NCI-H510A treated with DMSO at 0.1 percent for 48 hours (cell line): ENCODE measurements at regions not wholly inside any gene's neighbourhood (a gene's known extent, or its start where the extent isn't known, plus 50 kb on each side); places are given as distances from the start of the nearest gene placed in this dataset.

Experiments used
- DNase-seq: peaks from one replicate; lab custom pipeline; 2025; lab: John Stamatoyannopoulos, UW

DNA sequence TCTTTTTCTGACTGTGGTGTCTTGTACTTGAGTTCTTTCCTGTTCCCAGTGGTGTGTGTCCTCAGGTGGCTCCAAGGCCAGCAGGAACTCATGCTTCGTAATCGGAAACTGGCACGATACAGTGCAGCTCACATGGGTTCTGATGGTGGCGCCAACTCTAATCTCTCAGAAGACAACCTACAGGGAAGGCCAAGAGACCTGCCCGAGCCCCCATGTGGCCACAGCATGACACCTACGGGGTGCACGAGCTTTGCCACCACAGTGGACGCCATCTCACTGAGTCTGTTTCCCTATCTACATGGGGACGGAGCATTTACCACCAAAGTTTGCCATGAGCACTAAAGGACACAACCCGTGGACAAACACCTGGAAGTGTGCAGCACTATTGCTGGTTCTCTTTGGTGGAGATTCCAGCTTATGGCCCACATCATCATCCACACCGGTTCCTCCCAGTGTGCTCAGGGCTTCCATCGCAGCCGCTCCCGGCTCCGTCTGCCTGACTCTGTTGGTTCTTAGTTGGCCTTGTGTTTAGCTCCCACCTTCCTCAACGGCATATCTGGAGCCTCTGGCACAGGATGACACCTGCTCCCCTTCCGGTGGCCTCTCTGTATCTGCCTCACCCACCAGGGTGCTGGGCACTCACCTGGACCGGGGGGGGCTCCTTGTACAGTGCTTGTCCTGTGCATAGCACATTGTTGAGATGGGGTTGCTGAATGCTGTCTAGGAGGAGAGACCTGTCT lies 586.6 kb upstream of the MKI67 start:
- DNase-seq, result no peak

DNA sequence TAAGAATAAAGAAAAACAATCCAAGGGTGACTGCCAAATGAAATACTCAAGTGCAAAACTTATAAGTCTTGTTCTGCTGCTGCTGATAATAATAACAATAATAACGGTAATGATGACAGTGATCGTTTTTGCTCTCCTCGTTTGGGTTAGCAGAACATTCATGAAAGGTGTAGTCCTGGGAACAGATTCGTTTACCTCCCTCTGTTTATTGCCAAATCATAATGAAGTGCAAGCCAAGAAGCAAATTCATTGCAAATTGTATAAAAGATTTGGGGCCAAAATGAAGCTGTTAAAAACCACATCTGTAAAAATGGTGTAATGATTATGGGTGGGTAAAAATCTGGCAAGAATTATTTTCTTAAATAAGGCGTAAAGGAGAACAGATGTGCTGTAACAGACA lies 587.2 kb upstream of the MKI67 start:
- no peak for DNase-seq

DNA sequence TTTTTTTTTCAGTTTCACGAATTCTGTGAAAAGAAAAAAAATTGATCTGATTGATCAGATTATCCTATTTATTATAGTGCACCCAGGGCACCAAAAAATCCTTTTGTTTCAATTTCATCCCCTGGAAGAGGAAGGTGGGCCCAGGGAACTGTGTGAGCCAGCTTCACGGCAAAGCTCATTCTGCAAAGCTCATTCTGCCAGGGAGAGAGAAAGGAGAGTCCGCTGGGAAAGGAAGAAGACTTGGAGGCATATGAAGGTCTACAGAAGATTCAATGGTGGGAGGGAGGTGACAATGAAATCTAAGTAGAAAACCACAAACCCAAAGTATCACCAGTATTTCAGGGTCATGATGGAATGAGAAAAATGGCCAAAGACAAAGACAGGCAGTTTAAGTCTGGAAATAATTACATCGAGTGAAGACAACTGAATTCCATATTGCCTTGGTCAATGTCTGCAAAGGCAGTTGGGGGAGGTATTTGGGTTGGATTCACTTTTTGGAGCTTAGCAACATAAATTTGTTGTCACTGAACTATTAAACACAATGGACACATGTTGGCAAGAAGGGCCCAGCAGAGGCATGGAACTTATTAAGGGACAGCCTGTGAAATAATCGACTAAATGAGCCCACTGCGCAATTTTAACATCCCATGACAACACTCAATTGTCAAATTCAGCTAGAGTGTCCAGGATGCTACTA lies 587.8 kb upstream of the MKI67 start:
- no peak for DNase-seq

DNA sequence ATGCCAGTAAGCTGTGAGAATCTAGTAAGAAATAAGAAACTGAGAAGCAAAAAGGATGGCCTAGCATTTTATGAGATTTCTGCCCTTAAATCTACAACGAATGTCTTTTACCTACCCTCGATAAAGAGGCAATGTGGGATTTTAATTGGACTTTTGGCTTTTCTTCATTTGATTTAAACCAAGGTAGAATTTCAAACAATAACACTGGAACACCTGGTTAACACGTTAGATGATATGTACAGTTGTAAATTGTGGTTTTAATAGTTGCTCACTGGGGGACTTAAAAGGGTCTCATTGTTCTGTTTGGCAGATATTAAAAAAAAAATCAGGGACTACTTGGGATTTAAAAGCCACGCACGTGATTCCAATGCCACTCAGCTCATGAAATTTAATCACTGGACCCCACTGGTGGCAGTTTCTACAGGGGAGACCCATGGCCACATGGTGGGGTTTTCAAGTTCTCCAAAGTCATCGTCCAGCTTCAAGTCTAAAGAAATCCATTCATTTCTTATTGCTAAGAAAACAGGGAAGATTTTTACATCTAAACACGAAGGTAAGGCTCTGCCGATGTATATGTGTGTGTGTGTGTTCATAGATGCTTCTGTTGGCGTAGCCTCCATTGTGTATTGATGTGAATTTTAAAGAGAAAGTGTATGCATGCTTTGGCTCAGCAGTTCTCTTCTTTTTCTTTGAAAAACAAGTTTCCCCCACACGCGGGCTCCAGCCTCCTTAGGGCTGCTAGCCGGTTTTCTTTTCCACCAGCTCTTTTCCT lies 588.6 kb upstream of the MKI67 start:
- DNase-seq, result no peak

DNA sequence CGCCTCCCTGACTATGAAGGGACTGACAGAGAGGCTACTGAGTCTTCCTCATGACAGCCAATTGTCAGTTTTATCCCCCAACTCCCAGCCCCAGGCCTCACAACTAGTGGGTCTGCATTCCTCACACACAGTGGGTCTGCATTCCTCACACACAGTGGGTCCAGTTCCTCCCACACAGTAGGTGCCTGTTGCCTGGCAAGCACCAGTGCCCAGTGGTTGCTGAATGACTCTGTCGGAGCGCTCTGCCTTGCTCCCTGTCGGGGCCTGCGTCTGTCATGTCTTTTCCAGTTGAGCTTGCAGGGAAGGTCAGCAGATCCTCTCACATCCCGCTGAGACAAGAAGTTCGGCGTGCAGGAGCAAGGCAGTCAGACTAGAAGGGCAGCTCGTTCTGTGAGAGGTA lies 590.0 kb upstream of the MKI67 start:
- DNase-seq, result no peak

DNA sequence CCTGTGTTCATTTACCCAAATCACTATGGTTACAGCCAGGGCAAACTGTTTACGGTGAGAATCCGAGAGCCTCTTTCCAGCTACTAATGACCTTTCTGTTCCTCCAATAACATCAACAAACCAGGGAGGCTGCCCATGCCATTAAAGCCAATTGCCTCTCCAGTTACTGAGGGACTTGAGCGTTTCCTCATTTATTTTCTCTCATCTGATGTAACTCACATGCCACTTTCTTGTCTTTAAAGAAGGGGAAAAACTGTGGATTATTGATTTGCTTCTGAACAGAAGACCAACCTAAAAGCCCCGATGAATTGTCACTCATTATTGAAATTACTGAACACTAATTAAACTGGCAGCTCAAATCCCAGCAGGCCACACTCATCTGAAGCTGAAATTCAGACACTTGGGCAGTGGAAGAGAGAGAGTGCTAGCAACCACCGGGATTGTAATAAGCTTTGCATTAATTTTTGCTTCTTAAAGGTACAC lies 595.8 kb upstream of the MKI67 start:
- DNase-seq, result no peak

DNA sequence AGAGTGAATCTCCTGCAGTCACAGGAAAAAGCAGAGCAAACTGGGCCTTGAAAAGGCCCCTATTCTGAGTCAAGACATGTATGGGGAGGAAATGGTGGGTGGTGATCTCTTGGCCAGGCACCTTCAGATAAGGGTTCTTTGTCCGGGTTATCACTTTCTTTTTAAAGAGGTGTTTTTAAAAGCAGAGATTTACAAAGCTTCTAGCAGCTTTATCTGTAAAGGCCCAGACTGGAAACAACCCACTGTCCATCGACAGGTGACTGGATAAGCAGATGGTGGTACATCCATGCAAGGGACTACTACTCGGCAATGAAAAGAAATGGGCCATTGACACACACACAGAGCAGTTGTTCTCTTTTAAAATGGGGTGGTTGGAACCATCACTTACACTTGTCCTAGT lies 596.7 kb upstream of the MKI67 start:
- DNase-seq, result no peak

DNA sequence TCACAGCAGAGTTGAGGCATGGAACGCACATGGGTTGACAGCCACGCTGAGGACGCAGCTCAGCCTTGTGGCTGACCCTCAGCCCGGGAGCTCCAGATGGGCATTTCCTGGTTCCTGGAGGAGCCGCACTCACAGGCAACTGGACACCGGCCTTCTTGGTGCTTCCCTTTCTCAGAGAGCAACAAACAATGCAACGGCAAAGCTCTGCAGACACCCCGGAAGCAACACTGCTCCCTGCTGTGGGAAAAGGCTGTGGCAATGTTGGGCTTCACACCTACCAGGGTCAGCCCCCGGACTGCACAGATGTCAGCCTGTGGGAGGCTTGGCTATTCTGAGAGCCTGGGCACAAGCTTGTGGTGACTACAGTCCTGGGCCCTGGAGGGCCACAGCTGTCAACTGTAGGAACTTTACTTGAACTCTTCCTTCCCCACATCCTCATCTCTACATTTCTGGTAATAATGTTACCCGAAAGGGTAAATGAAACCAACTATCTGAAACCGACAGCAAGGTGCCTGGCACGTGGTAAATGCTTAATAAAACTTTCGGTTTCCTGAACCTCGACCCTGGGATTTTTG lies 597.5 kb upstream of the MKI67 start:
- DNase-seq, result no peak

DNA sequence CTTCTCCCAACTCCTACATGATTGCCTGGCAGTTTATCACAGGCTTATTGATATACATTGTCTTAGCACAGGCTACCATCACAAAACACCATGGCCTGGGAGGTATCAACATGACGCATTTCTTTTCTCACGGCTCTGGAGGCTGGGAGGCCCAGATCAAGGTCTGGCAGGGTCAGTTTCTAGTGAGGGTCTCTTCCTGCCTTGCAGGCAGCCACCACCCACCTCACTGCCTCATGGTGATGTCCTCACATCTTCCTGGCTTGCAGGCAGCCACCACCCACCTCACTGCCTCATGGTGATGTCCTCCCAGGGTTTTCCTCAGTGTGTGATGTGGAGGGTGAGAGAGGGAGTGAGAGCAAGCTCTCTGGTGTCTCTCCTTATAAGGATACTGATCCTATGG lies 599.3 kb upstream of the MKI67 start:
- DNase-seq, result no peak

DNA sequence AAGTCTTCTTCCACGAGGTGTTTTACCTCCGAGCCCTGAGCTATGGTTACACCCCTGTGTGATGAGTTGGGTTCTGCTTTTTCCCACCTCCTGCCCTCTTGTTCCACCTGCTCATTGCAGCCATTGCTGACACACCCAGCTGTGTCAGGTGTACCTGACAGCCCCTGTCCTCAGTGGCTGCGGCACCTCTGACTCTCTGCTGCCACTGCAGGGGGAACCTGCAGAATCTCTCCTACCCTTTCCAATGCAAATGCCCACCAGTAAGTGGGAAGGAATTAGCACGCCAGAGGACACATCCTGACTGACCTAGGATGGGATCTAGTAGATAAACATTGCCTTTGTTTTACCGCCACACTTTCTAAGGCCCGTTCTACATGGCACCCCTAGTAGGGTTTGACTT lies 600.9 kb upstream of the MKI67 start:
- no peak for DNase-seq

DNA sequence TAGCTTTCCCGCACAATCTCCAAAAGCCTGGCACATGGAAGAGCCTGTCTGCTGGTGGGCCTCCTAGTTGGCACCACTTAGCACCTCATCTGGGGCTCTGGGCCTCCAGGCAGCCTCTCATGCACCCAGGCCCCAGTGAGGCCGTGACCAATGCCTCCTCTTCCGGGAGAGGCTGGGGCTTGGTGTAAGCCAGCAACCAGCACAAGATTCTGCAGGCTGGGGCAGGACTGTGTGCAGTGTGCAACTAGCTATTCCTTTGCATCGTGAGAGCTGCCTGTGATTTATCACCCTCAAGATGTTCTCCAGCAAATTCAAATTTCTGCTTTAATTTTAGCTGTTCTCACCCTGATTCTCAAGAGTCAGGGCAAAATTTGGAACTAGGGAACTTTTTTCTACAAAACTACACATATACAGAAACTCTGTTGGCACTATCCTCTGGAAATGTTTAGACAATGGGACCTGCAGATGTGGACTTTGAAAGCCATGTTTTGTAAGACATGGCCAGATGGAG lies 603.7 kb upstream of the MKI67 start:
- no peak for DNase-seq

DNA sequence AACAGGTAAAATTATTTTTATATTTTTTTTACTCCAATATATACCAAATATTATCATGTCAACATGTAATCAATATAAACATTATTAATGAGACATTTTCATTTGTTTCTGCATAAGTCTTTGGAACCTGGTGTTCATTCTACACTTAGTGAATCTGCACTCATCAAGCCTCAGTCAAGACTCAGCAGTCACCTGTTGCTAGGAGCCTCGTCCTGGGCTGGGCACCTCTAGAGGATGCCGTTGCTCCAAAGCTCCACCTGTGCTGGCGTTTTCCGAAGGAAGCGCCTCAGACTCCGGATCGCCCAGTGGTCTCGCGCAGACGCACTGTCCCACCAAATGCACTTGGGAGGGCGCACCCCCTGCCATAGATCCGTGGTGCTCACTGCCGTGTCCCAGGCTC lies 604.7 kb upstream of the MKI67 start:
- DNase-seq, result no peak

DNA sequence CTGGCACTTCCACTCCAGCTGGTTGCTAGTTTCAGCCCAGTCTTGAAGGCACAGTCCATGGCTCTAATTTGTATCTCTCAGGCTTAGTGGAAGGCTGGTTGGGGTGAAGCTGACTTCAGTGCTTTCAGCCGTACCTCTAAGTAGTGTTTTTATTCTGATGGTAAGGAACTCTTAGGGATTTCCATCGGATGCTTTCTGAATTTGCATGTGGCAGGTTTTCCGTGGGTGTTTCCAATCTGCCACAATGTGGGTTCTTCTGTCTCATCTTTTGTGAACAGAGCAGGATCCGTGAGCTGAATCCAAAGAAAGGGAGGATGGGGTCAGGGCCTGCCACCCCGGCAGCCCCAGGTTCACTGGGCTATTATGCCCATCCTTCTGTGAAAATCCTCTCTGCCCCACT lies 607.9 kb upstream of the MKI67 start:
- no peak for DNase-seq

DNA sequence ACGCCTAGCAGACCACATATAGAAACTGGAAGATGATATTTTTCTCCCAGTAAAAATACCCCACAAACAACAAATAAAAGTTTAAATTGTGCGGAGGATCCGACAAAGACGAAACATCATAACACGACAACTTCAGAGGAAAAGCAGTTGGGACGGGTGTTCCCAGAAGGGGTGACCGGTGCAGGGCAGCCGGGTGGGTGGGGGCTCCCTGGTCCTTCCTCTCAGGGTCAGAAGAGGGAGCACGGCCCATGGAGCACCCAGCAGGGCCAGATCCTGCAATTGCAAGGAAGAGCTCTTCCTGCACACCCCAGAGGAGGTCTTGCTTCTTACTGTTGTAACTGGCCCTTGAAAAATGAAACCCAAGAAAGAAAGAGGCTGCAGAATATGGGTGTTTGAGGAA lies 608.5 kb upstream of the MKI67 start:
- DNase-seq, result no peak

DNA sequence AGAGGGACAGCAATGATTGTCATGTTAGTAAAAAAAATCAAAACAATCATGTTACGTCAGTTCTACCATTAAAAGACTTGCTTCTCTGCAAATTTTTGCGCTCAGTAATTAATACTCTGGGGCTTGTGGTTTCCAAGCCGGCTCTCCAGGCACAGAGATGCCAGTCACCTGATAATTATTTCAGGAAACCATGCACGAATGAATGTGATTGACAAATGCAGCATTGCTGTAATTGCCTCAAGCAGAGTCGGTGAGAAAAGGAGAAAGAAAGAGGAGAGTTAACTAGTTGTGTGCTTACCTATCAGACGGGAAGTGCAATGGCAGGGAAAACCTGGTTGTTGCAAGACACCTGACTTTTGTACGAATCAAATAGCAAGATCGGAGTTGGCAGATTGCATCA lies 609.8 kb upstream of the MKI67 start:
- no peak for DNase-seq

DNA sequence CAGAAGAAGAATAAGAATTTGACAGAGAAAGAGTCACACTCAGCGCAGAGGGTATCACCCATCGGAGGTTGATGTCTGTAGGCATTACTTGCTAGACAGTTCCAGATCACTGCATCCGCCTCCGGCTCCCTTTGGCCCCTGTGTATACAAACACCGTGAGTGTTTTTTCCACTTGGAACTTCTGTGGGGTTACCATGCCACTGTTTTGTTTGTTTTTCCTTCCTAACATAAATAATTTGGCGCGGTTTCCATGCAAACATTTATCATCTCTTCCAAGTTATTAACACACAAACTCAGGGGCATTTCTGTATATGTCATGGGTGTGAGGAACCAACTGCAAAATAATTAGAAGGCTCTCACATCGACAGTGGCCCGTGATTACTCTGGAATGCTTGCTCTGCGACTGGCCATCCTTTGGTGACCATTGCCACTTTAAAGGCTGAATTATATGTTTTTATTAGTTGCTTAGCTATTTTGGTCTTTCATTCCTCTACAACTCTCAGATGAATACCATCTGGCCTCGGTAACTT lies 612.2 kb upstream of the MKI67 start:
- no peak for DNase-seq

DNA sequence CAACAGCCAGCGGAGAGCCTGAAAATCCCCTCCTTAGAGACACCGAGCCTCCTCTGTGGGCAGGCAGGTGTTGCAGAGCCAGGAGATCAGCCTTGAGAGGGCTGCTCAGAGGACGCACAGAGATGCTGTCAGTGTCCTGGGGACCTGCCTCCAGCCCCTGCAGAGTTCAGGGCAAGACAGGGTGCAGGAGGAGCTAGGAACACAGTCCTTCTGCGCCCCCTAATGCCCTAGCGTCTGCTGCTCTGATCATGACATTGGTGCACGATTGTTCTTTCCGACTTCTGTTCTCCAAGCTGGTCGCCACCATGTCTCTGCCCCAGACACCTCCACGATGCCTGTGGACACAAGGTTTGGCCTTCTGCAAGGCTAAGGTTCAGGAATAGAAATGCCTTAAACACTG lies 613.7 kb upstream of the MKI67 start:
- DNase-seq, result no peak

DNA sequence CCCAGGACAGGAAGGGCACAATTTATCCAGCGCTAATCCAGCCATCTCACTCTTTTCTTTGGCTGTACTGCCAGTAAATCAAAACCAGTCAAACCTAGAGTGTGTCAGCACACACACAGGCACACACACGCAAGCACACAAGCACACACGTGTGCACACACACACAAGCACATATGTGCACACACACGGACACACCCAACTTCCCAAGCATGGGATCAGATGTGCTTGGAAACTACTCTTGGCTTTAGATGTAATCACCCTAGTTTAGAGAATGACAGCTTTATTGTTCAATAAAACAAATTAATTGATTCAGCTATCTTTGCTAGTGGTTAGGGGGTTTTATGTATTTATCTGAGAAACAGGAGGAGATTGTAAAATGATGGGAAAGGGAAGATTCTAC lies 615.0 kb upstream of the MKI67 start:
- DNase-seq, result no peak

DNA sequence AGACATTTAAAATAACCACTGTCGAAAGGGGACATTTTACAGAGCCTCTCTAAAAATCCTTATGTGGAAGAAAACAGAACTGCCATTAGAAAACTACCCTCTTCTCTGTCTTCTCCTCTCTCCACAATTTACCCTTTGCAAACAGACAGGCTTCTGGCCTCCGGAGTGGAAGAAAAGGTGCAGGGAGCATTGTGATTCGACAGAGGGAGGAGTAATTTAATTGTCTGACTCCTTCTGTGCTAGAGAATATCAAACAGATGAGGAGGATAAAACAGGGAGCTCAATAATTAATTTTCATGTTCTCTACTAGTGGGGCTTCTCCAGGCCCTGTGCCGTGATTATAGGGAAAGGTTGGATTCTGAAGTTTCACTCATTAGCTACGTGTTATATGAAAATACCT lies 615.5 kb upstream of the MKI67 start:
- no peak for DNase-seq

DNA sequence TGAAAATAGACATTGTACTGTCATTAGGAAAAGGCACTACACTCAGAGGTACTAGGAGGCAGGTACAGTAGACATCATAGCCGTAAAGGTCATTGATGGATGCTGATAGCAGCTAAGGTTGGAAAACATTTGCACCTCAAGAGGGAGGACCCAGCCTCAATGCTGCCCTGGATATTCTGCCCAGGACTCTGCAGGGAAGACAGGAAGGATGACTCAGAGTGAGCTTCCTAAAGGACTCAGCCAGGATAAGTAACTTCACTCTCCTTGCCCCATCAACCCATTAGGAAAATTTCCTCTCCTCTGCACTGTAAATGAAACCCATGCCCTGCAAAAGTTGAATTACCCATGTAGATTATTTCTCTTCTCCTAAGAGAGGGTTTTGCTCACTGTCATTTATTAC lies 617.9 kb upstream of the MKI67 start:
- DNase-seq, result no peak

DNA sequence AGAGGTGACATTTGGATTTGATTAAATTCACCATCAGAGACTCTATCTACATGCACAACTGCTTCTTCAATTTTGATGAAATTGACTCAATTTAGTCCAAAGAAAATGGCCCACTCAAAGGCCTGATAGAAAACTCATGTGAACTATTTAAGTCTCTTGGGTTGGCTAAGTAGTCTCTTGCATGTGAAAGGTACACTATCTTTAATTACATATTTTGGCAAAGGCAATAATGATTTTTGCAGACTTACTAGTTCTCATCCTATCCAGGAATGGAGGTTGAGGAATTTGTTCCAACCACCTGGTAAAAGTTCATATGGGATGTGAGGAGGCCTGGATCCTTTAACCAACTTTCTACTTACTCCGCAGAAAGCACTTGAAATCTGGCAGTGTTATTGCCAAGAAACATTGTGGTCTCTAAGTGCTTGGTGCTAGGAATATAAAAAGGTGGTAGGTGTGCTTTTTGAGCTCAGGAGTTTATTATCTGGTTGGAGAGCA lies 618.6 kb upstream of the MKI67 start:
- DNase-seq, result no peak
